GM21423 (cell line): ENCODE measurements at regions not wholly inside any gene's neighbourhood (a gene's known extent, or its start where the extent isn't known, plus 50 kb on each side); places are given as distances from the start of the nearest gene placed in this dataset.

Source experiments
- ATAC-seq: cut with Tn5 transposase; IDR thresholded peaks from one replicate; pipeline ENCODE4 v1.9.1; 2021; ENCODE audit warnings: mild to moderate bottlenecking, moderate library complexity; ENCODE audit not compliant: unreplicated experiment

GRCh38 chr11:115924744-115925567, 420.7 kb upstream of the CADM1 start:
- peak; percentile 70 for ATAC-seq

- no peak for ATAC-seq
Measured at GRCh38 chr11:115922876-115923275, 418.7 kb upstream of the CADM1 start.

GRCh38 chr11:115921986-115922385, 417.8 kb upstream of the CADM1 start:
- no peak for ATAC-seq

GRCh38 chr11:115921540-115921939, 417.3 kb upstream of the CADM1 start:
- ATAC-seq, result no peak

GRCh38 chr11:115920841-115921480, 416.7 kb upstream of the CADM1 start:
- no peak for ATAC-seq

GRCh38 chr11:115920092-115920461, 415.9 kb upstream of the CADM1 start:
- ATAC-seq, result no peak

GRCh38 chr11:115919341-115920091, 415.3 kb upstream of the CADM1 start:
- peak; percentile 53 for ATAC-seq

GRCh38 chr11:115918576-115918975, 414.4 kb upstream of the CADM1 start:
- ATAC-seq, result no peak

- no peak for ATAC-seq
Measured at GRCh38 chr11:115916608-115917007, 412.4 kb upstream of the CADM1 start.

GRCh38 chr11:115912484-115912945, 408.3 kb upstream of the CADM1 start:
- ATAC-seq, result peak; percentile 62

GRCh38 chr11:115911613-115912346, 407.6 kb upstream of the CADM1 start:
- no peak for ATAC-seq

- no peak for ATAC-seq
Measured at GRCh38 chr11:115910379-115910778, 406.2 kb upstream of the CADM1 start.

GRCh38 chr11:115906171-115906570, 402.0 kb upstream of the CADM1 start:
- no peak for ATAC-seq

- ATAC-seq, result no peak
Measured at GRCh38 chr11:115905341-115906000, 401.3 kb upstream of the CADM1 start.

- no peak for ATAC-seq
Measured at GRCh38 chr11:115903179-115903578, 399.0 kb upstream of the CADM1 start.

GRCh38 chr11:115901069-115901468, 396.9 kb upstream of the CADM1 start:
- no peak for ATAC-seq

- no peak for ATAC-seq
Measured at GRCh38 chr11:115900111-115900510, 395.9 kb upstream of the CADM1 start.

GRCh38 chr11:115897707-115898106, 393.5 kb upstream of the CADM1 start:
- no peak for ATAC-seq

- ATAC-seq, result no peak
Measured at GRCh38 chr11:115896084-115896483, 391.9 kb upstream of the CADM1 start.

GRCh38 chr11:115895594-115895993, 391.4 kb upstream of the CADM1 start:
- no peak for ATAC-seq
